GM06990 (cell line): ENCODE measurements at regions not wholly inside any gene's neighbourhood (a gene's known extent, or its start where the extent isn't known, plus 50 kb on each side); places are given as distances from the start of the nearest gene placed in this dataset.

Experiments used
- DNase-seq: peaks from one replicate; pipeline ENCODE4 v3.0.0-alpha.2; 2011; ENCODE audit not compliant: insufficient read length; ENCODE audit errors: extremely low read depth
- H3K27me3 ChIP-seq: replicated peaks from 2 replicates; pipeline ENCODE4 v1.6.0; 2011; ENCODE audit warnings: low read length; ENCODE audit not compliant: control insufficient read depth, insufficient read depth
- H3K36me3 ChIP-seq: 2 replicates; pipeline ENCODE4 v1.5.1; 2011; ENCODE audit warnings: low read length; ENCODE audit not compliant: control insufficient read depth, insufficient read depth
- H3K4me3 ChIP-seq: replicated peaks from 2 replicates; pipeline ENCODE4 v1.5.1; 2011; ENCODE audit warnings: low read depth, mild to moderate bottlenecking, control low read depth, low read length
- CTCF ChIP-seq: IDR thresholded peaks from 2 replicates; pipeline ENCODE4 v1.5.1; 2011; ENCODE audit warnings: low read length, control low read depth, mild to moderate bottlenecking, inconsistent platforms; ENCODE audit not compliant: insufficient read depth, poor library complexity, severe bottlenecking

- H3K4me3 ChIP-seq: no peak overlapping the region
- no peak for TF ChIP-seq CTCF
- H3K27me3 ChIP-seq: no peaks in the 10 kb centered on the region
- DNase-seq: no peak
- H3K36me3 ChIP-seq: no peaks in the 10 kb centered on the region
Measured at GRCh38 chr3:23685541-23686258, 120.1 kb upstream of the UBE2E1 start.

GRCh38 chr3:23686519-23686918, 119.2 kb upstream of the UBE2E1 start:
- TF ChIP-seq CTCF: no peak
- H3K36me3 ChIP-seq: no peaks in the 10 kb centered on the region
- H3K4me3 ChIP-seq: no peak overlapping the region
- DNase-seq: no peak
- H3K27me3 ChIP-seq: no peaks in the 10 kb centered on the region

GRCh38 chr3:23691357-23691895, 114.3 kb upstream of the UBE2E1 start:
- TF ChIP-seq CTCF: no peak
- Histone ChIP-seq H3K4me3 (no peak overlapping the region), H3K36me3 (no peaks in the 10 kb centered on the region), H3K27me3 (no peaks in the 10 kb centered on the region)
- no peak for DNase-seq

- TF ChIP-seq CTCF: no peak
- Histone ChIP-seq H3K36me3 (no peaks in the 10 kb centered on the region), H3K4me3 (no peak overlapping the region), H3K27me3 (no peaks in the 10 kb centered on the region)
- DNase-seq: no peak
Measured at GRCh38 chr3:23696842-23697241, 108.9 kb upstream of the UBE2E1 start.

- no peaks in the 10 kb centered on the region for H3K36me3 ChIP-seq
- TF ChIP-seq CTCF: no peak
- no peaks in the 10 kb centered on the region for H3K27me3 ChIP-seq
- H3K4me3 ChIP-seq: no peak overlapping the region
- no peak for DNase-seq
Measured at GRCh38 chr3:23697416-23697815, 108.3 kb upstream of the UBE2E1 start.
